ENCODE measurements at regions not wholly inside any gene's neighbourhood (a gene's known extent, or its start where the extent isn't known, plus 50 kb on each side); places are given as distances from the start of the nearest gene placed in this dataset.

GRCh38 chr21:34021726-34022125 is 51.7 kb upstream of the MRPS6 start:
- TF ChIP-seq CTCF (conservative IDR thresholded peaks at IDR 0.05 in 1 of 2, IDR thresholded peaks at IDR 0.05 in 1 of 2; ENCODE audit: extremely low read depth in 1 of 2, insufficient read depth in 1 of 2, low read depth in 1 of 2, low read length in 2 of 2) (no peak), EZH2 (IDR thresholded peaks at IDR 0.05; ENCODE audit: borderline replicate concordance, low read length) (no peak)

Data from mammary epithelial cell (primary cell).